Naive B cell (primary cell): ENCODE measurements at regions not wholly inside any gene's neighbourhood (a gene's known extent, or its start where the extent isn't known, plus 50 kb on each side); places are given as distances from the start of the nearest gene placed in this dataset.
"Not testable (repeated sequence)": the region's sequence is repeated elsewhere in the genome, so short reads cannot be mapped to it uniquely, and the experiment has no call there.

ENCODE experiments used
- ATAC-seq, 2 donors: fragments of 150-1000 bp; cut with Tn5 transposase; 2 replicates each; pipeline ENCODE4 v1.10.0; 2021; ENCODE audit warnings: low read depth in 2 of 2, mild to moderate bottlenecking in 2 of 2, moderate library complexity in 2 of 2
- DNase-seq: peaks from one replicate; pipeline ENCODE4 v3.0.0; 2022
- H3K27ac Mint-ChIP-seq, 6 donors: one replicate each; pipeline ENCODE4 v1.8.0; 2020 to 2022; ENCODE audit warnings: mild to moderate bottlenecking in 6 of 6, mixed read lengths in 6 of 6, moderate library complexity in 5 of 6, inconsistent platforms in 2 of 6
- H3K27me3 Mint-ChIP-seq, 3 donors: one replicate each; pipeline ENCODE4 v1.8.0; 2021 to 2022; ENCODE audit warnings: mixed read lengths in 3 of 3, mild to moderate bottlenecking in 1 of 3
- H3K36me3 Mint-ChIP-seq, 2 donors: one replicate each; pipeline ENCODE4 v1.8.0; 2020 to 2022; ENCODE audit warnings: mixed read lengths in 2 of 2, inconsistent platforms in 1 of 2, mild to moderate bottlenecking in 1 of 2
- H3K4me1 Mint-ChIP-seq, 3 donors: one replicate each; pipeline ENCODE4 v1.8.0; 2020 to 2022; ENCODE audit warnings: mixed read lengths in 3 of 3, inconsistent platforms in 1 of 3, mild to moderate bottlenecking in 1 of 3, moderate library complexity in 1 of 3
- H3K4me3 Mint-ChIP-seq, 8 donors: one replicate each; pipeline ENCODE4 v1.8.0; 2020 to 2022; ENCODE audit warnings: mild to moderate bottlenecking in 8 of 8, mixed read lengths in 8 of 8, moderate library complexity in 8 of 8, inconsistent platforms in 2 of 8
- H3K9me3 Mint-ChIP-seq, 7 donors: one replicate each; pipeline ENCODE4 v1.8.0; 2020 to 2022; ENCODE audit warnings: mixed read lengths in 7 of 7, mild to moderate bottlenecking in 5 of 7, inconsistent platforms in 2 of 7, moderate library complexity in 1 of 7

DNA sequence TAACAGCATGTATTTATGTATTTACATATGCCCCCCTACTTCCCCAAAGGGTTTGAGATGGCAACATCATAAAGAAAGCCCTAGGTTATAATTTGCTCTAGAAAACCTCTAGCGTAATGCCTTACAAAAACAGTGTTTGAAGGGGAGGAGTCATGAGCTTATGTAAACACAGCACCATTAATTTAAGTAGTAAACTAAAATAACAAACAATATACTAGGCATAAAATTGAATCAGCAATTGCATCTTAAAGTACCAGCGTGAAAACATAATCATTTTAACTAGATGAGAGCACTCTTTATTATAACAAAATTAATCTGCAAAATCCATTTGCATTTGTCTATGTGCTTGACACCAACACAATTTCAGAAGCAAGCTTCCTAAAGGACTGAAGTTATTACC lies 507.2 kb upstream of the NRP1 start:
- Mint-ChIP-seq H3K27ac (no peak overlapping the region), H3K4me1 (no peaks in the 10 kb centered on the region), H3K27me3 (peaks cover 0 to 3% (median 0%) of the 10 kb centered on the region in 3 donors), H3K4me3 (no peak overlapping the region), H3K9me3 (peaks cover 2 to 32% (median 8%) of the 10 kb centered on the region in 7 donors), H3K36me3 (peaks cover 0 to 3% of the 10 kb centered on the region in 2 donors)
- ATAC-seq (no peak), DNase-seq (no peak)

DNA sequence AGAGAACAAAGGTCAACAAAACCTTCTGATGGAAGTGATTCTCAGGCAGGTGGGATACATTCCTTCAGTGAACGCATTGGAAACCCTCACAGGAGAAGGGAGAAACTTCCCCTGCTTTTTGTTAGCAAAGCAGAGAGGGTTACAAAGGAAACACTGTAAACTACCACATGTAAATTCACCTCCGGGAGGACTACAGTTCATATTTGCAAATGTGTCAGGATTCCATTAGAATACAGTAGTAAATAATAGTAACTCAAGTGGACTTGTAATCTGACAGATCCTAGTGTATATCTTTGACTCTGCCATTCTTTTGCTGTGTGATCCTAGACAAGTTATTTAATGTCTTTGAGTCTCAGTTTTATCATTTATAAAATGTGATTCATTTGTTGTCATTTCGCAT lies 504.3 kb upstream of the NRP1 start:
- ATAC-seq (no peak), DNase-seq (no peak)
- Mint-ChIP-seq H3K27ac (no peak overlapping the region), H3K36me3 (no peaks in the 10 kb centered on the region), H3K9me3 (peaks cover 0 to 9% (median 5%) of the 10 kb centered on the region in 7 donors), H3K27me3 (peaks cover 0 to 9% (median 0%) of the 10 kb centered on the region in 3 donors), H3K4me3 (no peak overlapping the region), H3K4me1 (no peaks in the 10 kb centered on the region)

DNA sequence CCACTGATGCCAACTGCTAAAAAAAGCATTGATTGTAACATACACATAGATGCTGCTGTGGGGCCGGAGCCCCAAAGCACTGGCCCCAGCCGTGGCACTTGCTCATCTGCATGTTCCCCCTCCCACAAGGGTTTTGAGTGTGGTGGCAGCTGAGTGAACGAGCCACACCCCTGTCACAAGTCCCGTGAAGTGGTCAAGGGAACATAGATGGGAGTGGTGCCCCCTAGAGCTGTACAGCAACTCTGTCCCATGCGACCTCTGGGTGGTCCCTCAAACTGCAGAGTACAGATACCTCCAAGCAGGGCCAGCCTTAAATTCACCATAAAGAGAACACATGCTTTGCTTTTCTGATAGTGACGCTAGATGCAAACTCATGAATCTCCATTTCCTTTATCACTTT lies 503.3 kb upstream of the NRP1 start:
- Mint-ChIP-seq H3K27ac (peak overlapping the region in 1 of 6 donors; percentile 52), H3K9me3 (peaks cover 0 to 3% (median 0%) of the 10 kb centered on the region in 7 donors), H3K27me3 (peaks cover 0 to 9% (median 0%) of the 10 kb centered on the region in 3 donors), H3K4me1 (no peaks in the 10 kb centered on the region), H3K36me3 (no peaks in the 10 kb centered on the region), H3K4me3 (no peak overlapping the region)
- no peak for DNase-seq
- no peak for ATAC-seq

DNA sequence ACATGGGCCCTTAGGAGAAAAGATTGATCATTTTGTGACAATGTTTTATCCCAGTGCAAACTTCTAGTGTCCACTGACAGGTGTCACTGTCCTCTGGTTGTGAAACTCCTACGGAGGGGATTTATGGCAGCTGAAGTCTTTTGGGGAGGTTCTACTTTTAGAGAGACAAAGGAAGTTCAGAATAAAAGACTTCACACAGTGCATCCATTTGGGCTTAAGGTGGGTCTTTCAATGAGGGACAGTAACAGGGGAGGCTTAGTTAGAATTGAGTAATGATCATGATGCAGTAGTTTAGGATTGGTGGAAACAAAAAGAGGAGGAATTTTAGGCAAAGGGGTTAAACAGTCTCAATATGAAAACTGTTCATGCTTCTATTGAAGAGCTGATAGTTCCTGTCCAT lies 501.1 kb upstream of the NRP1 start:
- ATAC-seq, result no peak
- DNase-seq, result no peak
- H3K36me3 Mint-ChIP-seq, result no peaks in the 10 kb centered on the region
- H3K4me1 Mint-ChIP-seq, result no peaks in the 10 kb centered on the region
- H3K27me3 Mint-ChIP-seq, result peaks cover 0 to 14% (median 0%) of the 10 kb centered on the region in 3 donors
- no peak overlapping the region for H3K4me3 Mint-ChIP-seq
- H3K27ac Mint-ChIP-seq, result no peak overlapping the region
- H3K9me3 Mint-ChIP-seq, result peaks cover 0 to 8% (median 2%) of the 10 kb centered on the region in 7 donors

DNA sequence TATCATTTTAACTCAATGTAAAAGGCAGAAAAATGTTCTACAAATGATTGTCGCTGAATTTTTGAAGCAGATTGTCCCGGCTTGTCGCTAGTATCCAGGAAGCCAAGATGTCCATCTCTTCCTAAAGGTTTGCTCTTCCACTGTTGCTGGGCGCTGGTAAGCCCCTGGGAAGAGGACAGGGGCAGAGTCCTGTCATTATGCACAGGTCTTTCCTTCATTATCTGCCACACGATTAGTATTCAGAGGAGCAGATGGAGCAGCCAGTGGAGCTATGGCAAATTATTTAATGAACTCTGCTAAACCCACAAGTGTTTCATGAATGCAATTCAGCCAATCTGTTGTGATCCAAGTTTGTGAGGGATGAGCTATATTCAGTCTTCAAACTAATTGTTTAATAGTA lies 499.1 kb upstream of the NRP1 start:
- DNase-seq (no peak), ATAC-seq (no peak)
- peaks cover 0 to 14% (median 0%) of the 10 kb centered on the region in 3 donors for H3K27me3 Mint-ChIP-seq
- no peaks in the 10 kb centered on the region for H3K4me1 Mint-ChIP-seq
- peaks cover 5 to 22% (median 7%) of the 10 kb centered on the region in 7 donors for H3K9me3 Mint-ChIP-seq
- no peak overlapping the region for H3K4me3 Mint-ChIP-seq
- no peak overlapping the region for H3K27ac Mint-ChIP-seq
- no peaks in the 10 kb centered on the region for H3K36me3 Mint-ChIP-seq

DNA sequence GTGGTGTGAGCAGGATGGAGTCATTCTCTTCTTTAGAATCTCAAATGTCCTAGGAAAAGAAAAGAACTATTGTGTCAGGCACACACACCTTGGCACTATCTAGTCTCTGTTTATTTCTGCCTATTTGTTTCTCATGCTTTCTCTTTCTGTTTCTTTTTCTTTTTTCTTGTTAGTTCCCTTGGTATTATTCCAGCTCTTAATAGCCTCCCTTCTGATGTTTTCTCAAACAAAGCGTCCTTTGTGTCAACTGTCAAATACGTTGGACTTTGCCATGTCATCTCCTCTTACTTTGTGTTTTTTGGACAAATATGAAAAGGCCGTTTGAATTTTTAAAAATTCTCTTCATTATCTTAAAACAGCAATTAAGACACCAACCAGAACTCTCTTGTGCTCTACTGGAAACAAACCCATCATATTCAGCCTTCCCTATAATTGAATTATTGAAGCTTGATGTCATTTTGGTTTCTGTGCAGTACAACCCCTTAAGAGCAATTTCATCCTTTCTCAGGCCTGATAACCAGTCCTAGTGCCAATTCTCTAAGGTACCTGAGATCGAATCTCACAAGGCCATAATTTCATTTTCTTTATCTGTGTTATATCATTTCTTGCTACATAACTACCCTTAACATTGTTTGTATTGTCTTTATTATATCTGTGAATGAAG lies 497.8 kb upstream of the NRP1 start:
- ATAC-seq, result no peak
- no peak overlapping the region for H3K27ac Mint-ChIP-seq
- H3K27me3 Mint-ChIP-seq, result peaks cover 0 to 14% (median 0%) of the 10 kb centered on the region in 3 donors
- H3K9me3 Mint-ChIP-seq, result peaks cover 5 to 28% (median 11%) of the 10 kb centered on the region in 7 donors
- no peaks in the 10 kb centered on the region for H3K36me3 Mint-ChIP-seq
- no peak for DNase-seq
- H3K4me3 Mint-ChIP-seq, result no peak overlapping the region
- H3K4me1 Mint-ChIP-seq, result no peaks in the 10 kb centered on the region

DNA sequence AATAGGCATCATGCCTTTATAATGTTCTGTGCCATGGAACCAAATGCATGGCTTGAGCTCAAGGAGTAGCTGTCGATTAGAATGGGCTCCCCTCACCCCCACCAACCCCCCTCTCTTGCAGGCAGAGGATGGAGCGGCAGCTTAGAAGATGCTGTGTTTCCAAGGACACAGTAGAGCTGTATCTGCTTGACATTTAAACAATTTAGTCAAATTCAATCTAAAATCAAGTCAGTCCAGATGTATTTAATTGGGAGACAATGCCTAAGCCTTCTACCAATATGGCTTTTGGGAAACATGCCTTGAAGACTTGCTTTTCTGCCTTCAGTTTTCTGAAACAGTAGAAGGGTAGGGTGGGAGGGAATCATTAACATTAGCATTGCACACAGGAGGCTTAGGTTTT lies 497.1 kb upstream of the NRP1 start:
- peaks cover 0 to 10% (median 0%) of the 10 kb centered on the region in 3 donors for H3K27me3 Mint-ChIP-seq
- no peak for ATAC-seq
- H3K9me3 Mint-ChIP-seq, result peaks cover 5 to 31% (median 12%) of the 10 kb centered on the region in 7 donors

DNA sequence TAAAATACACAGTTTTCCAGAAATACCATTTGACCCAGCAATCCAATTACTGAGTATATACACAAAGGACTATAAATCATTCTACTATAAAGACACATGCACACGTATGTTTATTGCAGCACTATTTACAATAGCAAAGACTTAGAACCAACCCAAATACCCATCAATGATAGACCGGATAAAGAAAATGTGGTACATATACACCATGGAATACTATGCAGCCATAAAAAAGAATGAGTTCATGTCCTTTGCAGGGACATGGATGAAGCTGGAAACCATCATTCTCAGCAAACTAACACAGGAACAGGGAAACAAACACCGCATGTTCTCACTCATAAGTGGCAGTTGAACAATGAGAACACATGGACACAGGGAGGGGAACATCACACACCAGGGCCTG lies 495.4 kb upstream of the NRP1 start:
- H3K36me3 Mint-ChIP-seq, H3K4me3 Mint-ChIP-seq, H3K27ac Mint-ChIP-seq, DNase-seq, H3K4me1 Mint-ChIP-seq, H3K27me3 Mint-ChIP-seq, ATAC-seq: not testable (repeated sequence)
- H3K9me3 Mint-ChIP-seq, result peaks cover 5 to 31% (median 12%) of the 10 kb centered on the region in 7 donors

More for the DNA sequence above, 497.1 kb upstream of the NRP1 start:
- no peak overlapping the region for H3K4me3 Mint-ChIP-seq
- no peaks in the 10 kb centered on the region for H3K4me1 Mint-ChIP-seq
- H3K27ac Mint-ChIP-seq, result no peak overlapping the region
- DNase-seq, result no peak
- no peaks in the 10 kb centered on the region for H3K36me3 Mint-ChIP-seq

DNA sequence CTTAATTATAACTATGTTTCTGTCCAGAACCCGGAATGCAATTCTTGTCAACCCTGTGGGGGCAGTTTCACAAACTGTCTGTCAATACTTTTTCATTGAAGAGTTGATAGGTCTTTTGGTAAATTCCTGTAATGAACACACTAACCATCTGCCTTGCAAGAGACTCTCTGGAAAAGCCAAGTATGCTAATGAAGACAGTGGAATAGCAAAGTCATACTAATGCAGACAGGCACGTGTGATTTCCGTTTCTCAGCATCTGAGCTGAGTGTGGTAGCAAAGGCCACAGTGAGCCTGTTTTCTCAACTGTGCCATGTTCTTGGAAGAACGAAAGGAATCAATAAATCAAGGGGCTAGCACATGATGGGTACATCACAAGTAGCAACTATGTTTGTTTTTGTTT lies 494.1 kb upstream of the NRP1 start:
- Mint-ChIP-seq H3K27ac (no peak overlapping the region), H3K4me3 (no peak overlapping the region), H3K27me3 (peaks cover 0 to 4% (median 0%) of the 10 kb centered on the region in 3 donors), H3K9me3 (peaks cover 5 to 31% (median 12%) of the 10 kb centered on the region in 7 donors), H3K36me3 (no peaks in the 10 kb centered on the region), H3K4me1 (no peaks in the 10 kb centered on the region)
- no peak for ATAC-seq
- no peak for DNase-seq

DNA sequence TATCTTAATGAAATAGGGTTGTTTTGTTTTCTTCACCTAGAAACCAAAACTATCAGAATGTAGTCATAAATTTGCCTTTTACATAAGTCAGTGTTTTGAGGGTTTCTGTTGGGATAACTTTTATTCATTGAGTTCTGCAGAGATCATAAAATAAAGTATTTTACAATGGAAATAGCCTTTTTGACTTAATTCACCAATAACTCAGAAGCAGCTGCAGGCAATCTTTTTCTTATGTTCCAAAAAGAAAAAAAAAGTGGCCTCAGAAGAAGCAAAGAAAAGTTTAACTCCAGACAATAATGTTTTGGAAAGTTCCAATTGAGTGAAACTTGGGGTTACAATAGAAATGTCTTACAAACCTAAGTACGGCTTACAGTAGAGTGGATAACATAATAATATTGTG lies 491.7 kb upstream of the NRP1 start:
- H3K27me3 Mint-ChIP-seq, result no peaks in the 10 kb centered on the region
- DNase-seq (no peak), ATAC-seq (no peak)
- no peaks in the 10 kb centered on the region for H3K4me1 Mint-ChIP-seq
- no peak overlapping the region for H3K4me3 Mint-ChIP-seq
- H3K27ac Mint-ChIP-seq, result no peak overlapping the region
- H3K36me3 Mint-ChIP-seq, result no peaks in the 10 kb centered on the region
- peaks cover 5 to 27% (median 12%) of the 10 kb centered on the region in 7 donors for H3K9me3 Mint-ChIP-seq

DNA sequence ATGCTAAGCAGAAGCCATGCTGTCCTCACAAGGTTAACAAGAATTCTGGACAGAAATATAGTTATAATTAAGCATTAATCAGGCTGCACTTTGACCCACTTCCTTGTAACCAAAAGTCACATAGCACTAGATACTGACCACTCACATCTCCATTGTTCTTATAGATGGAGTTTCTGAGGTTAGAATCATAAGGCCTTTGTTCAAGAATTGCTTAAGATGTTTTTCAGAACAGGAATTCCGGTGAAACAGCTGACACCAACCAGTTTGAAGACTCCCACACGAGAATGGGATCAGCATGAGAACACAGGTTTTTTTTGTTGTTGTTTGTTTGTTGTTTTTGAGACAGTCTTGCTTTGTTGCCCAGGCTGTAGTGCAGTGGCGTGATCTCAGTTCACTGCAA lies 488.3 kb upstream of the NRP1 start:
- ATAC-seq, result no peak
- Mint-ChIP-seq H3K27ac (no peak overlapping the region), H3K27me3 (no peaks in the 10 kb centered on the region), H3K9me3 (peaks cover 0 to 8% (median 4%) of the 10 kb centered on the region in 7 donors), H3K4me1 (peaks cover 0 to 6% (median 0%) of the 10 kb centered on the region in 3 donors), H3K4me3 (no peak overlapping the region), H3K36me3 (no peaks in the 10 kb centered on the region)
- DNase-seq, result no peak

DNA sequence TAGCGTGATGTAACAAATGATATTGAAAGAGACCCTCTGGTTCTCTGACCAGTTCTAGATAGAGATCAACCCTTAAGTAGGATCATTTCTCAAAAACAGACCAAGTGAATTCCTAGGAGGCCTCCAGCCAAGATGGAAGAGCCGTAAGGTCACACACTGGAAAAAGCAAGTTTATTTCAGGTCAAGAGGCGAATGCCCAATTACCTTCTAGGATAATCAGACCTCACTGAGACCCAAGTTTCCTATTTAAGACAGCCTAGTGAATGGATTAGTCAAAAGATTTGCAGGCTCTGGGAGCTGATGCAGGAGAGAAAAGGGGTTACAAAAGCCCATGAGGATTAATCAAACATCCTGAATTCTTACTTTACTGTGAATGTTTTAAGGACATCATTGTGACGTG lies 486.1 kb upstream of the NRP1 start:
- Mint-ChIP-seq H3K36me3 (no peaks in the 10 kb centered on the region), H3K4me1 (peaks cover 0 to 6% (median 0%) of the 10 kb centered on the region in 3 donors), H3K4me3 (no peak overlapping the region), H3K9me3 (peaks cover 0 to 2% (median under 1%) of the 10 kb centered on the region in 7 donors), H3K27me3 (no peaks in the 10 kb centered on the region), H3K27ac (no peak overlapping the region)
- no peak for DNase-seq
- no peak for ATAC-seq

DNA sequence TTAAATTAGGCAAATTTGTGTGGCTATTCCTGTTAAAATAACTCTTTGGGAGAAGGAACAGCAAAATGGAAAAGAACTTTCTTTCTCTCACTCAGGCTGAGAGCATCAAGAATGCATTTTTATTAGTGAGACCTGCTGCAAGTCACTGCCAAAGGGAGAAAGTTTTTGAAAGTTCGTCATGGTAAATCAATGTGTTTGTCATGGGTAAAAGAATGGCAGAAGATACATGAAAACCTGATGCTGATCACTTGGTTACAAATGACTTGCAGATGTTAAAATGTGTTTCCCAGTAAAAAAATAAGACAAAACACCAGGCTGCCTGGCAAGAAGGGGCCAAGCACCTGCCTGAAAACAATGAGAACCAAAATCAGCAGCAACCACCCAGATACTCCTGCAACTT lies 484.7 kb upstream of the NRP1 start:
- no peaks in the 10 kb centered on the region for H3K36me3 Mint-ChIP-seq
- H3K4me3 Mint-ChIP-seq, result no peak overlapping the region
- ATAC-seq (no peak), DNase-seq (no peak)
- H3K9me3 Mint-ChIP-seq, result peaks cover 0 to 5% (median 2%) of the 10 kb centered on the region in 7 donors
- no peaks in the 10 kb centered on the region for H3K27me3 Mint-ChIP-seq
- peaks cover 0 to 6% (median 0%) of the 10 kb centered on the region in 3 donors for H3K4me1 Mint-ChIP-seq
- H3K27ac Mint-ChIP-seq, result no peak overlapping the region

DNA sequence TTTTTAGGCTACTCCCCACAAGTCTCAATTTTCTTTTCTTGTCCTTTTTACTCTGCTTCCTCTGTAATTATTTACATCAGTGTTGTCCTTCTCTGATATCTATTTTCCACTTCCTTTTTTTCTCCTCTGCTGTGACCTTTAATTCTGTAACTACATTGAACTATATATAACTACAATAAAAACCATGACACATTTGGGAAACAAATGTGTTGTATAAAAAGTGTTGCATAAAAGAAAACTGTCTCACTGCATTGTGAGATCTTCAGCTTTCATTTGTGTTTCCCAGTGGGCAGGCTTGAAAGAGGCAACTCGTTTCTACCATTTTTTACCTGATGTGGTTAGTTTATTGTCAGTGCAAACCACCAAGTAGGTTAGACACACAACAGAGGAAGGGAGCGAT lies 483.9 kb upstream of the NRP1 start:
- Mint-ChIP-seq H3K4me3 (no peak overlapping the region), H3K4me1 (peaks cover 0 to 6% (median 0%) of the 10 kb centered on the region in 3 donors), H3K27me3 (no peaks in the 10 kb centered on the region), H3K36me3 (no peaks in the 10 kb centered on the region), H3K27ac (peak overlapping the region in 2 of 6 donors; percentile 2 to 39), H3K9me3 (peaks cover 0 to 9% (median 2%) of the 10 kb centered on the region in 7 donors)
- ATAC-seq (no peak), DNase-seq (no peak)
